CD4-positive, alpha-beta T cell treated with Interleukin-1 beta for 1 hour (primary cell): ENCODE measurements at regions not wholly inside any gene's neighbourhood (a gene's known extent, or its start where the extent isn't known, plus 50 kb on each side); places are given as distances from the start of the nearest gene placed in this dataset.

ENCODE experiments used
- DNase-seq, 2 donors: peaks; one replicate each; pipeline ENCODE4 v3.0.0-alpha.2; 2020 to 2022

DNA sequence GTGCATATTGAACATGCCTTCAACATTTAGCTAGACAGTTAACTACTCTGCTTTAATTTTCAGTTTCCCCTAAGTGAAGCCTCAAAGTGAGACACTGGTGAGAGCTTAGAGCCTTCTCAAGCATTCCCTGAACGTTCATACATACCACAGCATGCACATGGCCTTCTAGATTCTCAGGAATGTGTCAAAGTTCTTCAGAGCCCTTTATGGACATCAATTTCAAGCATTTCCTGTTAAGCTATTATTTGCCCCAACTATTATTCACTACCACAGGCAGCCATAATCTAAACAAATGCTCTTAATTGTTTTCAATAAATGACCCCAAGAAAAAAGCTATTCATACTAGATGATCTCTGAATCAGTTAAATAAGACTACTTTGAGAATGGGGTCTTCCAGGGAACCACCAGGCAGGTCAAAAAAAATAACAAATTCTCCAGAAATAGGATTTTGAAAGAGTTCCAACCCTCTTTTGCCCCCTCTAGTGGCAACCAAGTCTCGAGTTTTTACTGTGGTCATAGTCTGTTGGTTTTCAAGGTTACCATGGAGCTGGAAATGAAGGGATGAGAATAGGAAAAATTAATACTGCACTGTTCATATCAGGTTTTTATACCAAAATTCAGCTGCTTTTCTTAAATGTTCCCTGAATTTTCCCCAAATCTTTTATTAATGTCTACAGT is 235.4 kb downstream of the RAB28 start:
- no peak for DNase-seq

DNA sequence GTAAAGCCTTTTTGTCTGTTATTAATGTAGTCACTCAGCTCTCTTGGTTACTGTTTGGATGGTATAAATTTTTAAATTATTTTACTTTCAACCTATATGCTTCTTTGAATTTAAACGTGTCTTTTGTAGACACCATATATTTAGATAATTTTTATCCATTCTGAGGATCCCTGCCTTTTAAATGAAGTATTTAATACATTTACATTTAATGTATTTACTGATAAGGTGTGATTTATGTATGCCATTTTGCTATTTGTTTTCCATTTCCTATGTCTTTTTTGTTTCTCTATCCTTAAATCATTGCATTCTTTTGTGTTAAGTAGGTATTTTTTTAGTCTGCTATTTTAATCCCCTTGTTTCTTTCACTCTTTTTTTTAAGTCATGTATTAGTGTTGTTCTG is 238.0 kb downstream of the RAB28 start:
- no peak for DNase-seq

DNA sequence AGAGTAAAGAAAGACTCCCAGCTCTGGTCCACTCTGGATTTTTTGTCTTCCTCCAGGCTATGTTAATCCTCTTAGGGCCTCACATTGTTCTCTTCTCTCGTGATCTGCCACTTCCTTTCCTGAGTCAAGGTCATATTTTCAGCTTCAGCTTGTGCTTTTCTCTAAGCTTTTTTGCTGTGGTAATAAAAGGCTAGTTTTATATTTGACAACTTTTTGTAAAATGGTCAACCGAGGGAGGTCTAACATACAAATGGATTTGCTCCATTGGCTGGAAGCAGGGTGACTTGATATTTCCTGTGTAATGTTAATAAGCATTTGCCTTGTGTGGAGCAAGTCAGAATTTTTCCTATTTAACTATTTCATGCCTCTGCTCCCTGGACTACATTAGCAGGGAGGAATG is 239.7 kb downstream of the RAB28 start:
- no peak for DNase-seq

DNA sequence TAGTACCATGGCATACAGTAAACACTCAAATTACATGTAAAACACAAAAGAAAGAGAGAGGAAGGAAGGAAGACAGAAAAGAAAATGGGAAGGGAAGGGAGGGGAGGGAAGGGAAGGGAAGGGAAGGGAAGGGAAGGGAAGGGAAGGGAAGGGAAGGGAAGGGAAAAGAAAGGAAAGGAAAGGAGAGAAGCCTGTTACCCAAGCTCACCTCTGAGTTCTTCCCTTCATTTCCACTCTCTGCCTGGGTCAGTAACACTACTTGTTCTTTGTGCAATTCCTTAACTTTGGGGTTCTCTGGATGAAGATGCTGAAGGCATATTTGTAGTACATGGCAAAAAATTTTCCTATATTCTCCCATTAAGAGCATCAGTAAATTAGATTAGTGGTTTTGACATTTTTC is 241.0 kb downstream of the RAB28 start:
- no peak for DNase-seq

DNA sequence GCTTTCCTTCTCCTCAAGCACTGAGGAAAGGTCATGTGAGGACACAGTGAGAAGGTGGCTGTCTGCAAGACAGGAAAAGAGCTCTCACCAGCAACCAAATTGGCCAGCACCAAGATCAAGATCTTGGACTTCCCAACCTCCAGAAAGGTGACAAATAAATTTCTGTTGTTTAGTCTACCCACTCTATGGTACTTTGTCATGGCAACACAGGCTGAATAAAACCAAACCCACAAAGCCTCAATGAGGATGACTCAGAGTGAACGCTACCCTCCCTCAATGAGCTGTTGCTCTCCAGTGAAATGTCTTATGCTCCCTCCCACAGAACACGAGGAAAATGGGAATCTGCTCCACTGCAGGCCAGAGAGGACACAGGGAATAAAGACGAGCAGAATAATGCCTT is 244.1 kb downstream of the RAB28 start:
- no peak for DNase-seq

DNA sequence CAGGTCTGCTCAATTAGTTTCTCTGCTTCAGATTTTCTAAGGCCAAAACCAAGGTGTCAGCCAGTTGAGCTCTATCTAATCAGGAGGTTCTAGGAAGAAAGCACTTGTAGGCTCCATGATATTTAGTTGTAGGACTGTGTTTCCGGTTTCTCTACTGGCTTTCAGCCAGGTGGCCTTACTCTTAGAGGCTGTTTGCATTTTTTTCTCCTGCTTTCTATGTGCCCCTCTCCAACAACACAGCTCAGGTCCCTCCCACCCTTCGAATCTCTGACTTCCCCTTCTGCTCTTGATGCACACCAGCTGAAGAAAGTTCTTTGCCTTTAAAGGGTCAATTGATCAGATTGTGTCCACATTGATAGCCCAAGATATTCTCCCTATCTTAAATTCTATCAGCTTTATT is 245.2 kb downstream of the RAB28 start:
- DNase-seq = no peak

DNA sequence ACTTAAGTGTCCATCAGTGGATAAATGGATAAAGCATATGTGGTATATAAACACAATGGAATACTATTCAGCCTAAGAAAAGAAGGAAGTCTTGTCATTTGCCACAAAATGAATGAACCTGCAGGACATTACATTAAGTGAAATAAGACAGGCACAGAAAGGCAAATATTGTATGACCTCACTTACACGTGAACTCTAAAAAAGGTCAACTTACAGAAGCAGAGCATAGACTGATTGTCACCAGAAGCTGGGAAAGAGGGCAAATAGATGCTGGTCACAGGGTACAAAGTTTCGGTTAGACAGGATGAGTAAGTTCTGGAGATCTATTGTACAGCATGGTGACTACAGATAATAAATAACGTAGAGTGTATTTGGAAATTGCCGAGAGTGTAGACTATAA is 247.7 kb downstream of the RAB28 start:
- no peak for DNase-seq

DNA sequence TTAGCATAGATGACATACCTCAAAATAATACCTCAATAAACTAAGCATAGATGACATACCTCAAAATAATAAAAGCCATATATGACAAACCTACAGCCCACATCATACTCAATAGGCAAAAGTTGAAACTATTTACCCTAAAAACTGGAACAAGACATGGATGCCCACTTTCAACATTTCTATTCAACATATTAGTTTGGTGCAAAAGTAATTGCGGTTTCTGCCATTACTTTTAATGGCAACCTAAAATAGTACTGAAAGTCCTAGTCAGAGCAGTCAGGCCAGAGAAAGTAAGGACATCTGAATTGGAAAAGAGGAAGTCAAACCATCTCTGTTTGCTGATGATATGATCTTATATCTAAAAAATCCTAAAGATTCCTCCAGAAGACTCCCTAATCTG is 250.4 kb downstream of the RAB28 start:
- no peak for DNase-seq

DNA sequence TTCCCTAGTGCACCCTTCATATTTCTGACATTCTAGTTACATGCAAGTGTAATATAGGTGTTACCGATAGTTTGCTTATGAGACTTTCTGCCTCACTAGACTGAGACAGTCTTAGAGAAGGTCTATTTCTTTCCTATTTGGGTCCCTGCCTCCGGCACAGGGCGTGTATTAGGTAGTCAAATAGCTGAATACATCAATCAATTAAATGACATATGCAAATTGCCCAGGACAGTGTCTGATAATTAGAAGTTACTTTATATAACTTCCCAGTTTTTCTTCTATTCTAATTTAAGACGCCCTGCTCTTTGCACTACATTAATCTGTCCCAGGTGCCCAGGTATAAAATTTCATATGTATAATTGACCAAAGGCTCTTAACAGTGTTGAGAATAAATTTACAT is 264.2 kb downstream of the RAB28 start:
- no peak for DNase-seq

DNA sequence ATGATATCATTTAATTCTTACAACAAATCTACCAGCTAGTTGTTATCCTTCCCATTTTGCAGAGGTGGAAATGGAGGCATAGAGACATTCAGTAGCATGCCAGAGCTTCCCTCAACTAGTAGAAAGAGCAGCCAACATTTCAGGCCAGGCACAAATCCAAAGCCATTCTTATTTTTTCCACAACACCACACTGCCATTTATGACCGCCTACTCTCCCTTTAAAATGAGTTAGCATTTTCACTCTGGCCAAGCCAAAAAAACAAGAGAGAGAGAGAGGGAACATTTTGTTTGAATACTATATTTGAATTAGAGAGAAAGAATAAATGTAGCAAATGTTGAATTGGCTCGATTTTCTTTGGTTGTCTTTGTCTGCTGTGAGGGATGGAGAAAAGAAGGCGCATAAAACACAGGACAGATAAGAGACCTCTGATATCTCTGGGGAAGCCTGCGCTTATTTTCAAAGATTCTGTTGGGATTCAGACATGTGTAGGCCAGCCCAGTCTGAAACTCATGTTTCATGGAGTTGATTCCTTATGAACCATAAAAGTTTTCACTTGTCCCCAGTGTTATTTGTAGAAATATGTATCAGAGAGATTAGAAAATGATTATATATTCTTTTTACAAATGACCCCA is 265.7 kb downstream of the RAB28 start:
- DNase-seq = no peak

DNA sequence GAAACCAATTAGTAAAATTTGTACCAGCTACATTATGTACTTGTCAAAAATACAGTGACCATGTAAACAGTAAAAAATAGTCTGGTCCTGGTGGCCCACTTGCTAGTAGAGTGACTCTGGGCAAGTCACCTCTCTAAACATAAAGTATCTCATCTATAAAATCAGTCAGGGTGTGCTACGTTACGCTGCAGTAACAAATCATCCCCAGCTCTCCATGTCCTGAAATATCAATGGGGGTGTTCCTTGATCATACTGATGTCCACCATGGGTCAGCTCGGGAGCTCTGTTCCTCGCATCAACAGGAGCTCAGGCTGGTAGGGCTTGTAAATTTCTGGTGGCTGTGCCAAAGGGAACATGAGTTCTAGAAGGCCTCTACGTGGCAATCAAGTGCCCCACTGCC is 268.6 kb downstream of the RAB28 start:
- no peak for DNase-seq

DNA sequence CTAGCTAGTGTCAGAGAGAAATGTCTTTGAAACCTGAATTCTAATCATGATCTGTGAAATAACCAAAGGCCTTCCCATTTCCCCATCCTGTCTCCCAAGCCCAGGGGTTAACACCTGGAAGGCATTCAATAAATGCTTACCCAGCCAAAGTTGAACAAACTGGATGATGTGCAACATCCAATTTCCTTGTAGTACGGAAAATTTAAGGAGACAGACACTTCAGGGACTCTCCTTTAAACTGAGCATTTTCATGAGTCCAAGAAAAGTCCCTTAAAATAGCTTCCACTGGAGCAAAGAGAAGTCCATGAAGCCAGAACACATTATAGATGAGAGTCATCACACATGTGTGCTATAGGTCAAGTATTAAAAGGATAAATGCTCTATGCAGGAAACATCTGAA is 271.2 kb downstream of the RAB28 start:
- no peak for DNase-seq

DNA sequence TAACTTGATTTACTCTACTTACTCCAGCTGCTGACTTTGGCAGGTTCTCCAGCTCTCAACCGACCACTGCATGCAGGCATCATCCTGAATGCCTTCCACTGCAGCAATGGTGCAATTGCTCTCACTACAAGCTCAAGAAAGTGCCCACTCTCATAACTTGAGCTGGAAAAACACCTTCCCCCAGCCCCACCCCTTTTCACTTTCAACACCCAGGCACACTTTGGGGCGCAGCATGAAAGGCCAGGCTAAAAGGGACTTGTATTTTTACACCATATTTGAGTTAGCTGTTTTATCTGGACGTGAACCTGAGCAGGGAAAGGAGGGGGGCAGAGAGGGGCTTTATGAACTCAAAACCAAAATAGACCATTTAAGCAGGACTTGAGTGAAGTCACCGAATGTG is 274.5 kb downstream of the RAB28 start:
- no peak for DNase-seq

DNA sequence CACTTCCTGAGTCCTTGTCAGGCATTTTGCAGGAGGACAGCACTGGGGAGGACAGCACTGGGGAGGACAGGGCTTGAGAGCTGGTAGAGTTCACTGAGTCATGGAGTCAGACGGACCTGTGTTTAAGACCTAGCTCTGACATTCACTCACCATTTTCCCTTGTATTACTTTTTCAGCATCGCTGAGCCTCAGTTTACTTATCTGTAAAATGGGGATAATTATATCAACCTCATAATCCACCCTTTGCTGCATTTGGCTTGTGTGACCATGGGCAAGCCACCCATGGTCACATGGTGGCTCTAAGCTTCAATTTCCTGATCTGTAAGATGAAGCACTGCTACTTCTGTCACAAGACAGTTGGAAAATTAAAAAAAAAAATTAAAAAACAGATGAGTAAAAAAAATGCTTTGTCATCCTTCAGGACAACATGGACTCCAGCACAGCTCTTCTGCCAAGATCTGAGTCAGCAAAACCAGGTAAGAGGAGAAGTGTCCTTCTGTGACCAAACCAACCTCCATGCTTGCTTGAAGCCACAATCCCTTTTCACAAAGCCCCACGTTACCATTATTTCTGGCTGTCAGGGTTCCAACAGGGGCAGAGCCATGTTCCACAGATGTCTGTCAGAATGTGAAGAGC is 275.5 kb downstream of the RAB28 start:
- no peak for DNase-seq

DNA sequence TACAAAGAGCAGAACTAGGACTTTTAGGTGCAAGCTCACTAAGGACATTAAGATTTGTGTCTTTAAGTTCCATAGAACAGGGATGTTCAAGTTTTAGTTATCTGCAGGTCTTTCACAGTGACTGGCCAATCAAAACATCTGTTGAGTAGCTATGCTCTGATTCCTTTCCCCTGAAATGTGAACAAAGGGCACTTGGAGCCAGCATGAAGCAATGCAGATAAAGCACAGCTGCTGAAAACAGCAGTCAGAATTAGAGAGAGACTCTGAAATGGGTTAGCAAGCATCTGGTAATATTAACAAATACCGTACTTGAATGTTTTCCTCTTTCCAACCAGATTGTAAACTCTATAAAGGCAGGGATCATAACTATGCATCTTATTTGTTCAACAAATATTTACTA is 276.9 kb downstream of the RAB28 start:
- DNase-seq = no peak

DNA sequence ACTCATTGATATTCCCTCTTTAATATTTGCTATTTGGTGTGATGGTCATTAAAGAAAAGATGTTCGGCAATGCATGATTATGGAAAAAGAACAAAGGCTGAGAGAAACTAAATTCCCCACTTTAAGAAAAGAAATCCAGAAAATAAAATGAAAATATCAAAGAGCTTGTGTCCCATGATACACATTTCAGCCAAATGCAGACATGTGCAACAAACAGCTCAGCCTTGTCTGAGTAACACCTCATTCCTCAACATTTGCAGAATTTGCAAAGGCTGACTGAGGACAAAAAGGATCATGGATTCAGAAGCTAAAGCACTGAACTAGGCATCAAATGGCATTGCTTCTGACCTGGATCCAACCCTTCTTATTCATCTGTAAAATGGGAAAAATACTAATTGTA is 281.0 kb downstream of the RAB28 start:
- no peak for DNase-seq

DNA sequence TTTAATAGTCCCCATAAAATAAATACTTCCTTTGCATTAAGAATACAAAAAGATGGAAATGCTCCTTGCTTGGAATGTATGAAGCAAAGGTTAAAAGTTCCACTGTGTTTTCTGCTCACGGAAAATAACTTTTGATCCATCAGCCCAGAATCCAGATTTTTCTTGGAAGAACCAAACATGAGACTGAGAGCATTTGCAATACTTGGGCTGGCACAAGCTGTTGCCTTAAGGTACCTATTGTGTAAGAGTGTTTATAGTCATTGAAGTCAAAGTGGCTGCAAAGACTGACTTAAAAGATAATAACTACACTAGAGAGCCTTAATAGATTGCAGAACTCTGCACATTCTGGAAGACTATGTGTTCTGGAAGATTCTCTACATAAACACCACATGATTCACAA is 281.4 kb downstream of the RAB28 start:
- DNase-seq = no peak

DNA sequence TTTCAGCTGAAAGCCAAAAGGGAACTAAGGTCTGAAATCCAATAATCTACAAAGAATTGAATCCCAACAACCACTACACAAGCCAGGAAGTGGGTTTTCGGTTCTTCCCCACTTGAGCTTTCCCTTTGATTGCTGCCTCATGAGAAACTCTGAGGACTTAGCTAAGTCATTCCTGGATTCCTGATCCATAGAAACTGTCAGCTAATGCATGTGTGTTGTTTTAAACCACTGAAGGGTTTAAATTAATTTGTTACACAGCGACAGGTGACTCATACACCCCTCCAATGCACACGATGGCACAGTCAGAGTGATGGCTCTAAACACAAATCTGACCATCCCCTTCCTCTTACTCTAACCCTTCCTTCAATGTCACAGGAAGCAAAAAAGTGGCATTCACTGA is 282.9 kb downstream of the RAB28 start:
- DNase-seq = no peak

DNA sequence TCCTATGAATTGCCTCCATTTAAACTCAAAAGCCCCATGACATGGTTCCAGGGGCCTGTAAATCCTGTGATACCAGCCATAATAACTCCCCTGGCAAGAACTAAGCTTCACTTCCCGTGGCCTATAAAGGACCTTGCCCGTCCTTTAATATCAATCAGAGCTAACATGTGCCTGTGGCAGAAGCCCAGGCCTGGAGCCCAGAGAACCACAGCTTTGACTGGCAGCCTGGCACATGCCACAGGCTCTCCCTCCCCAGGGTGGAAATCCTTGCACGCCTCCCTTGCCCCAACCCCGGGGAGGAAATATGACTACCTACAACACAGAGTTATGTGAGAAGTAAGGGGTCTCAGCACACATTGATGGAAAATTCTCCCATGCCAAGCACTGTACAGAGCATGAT is 287.4 kb downstream of the RAB28 start:
- DNase-seq = no peak

DNA sequence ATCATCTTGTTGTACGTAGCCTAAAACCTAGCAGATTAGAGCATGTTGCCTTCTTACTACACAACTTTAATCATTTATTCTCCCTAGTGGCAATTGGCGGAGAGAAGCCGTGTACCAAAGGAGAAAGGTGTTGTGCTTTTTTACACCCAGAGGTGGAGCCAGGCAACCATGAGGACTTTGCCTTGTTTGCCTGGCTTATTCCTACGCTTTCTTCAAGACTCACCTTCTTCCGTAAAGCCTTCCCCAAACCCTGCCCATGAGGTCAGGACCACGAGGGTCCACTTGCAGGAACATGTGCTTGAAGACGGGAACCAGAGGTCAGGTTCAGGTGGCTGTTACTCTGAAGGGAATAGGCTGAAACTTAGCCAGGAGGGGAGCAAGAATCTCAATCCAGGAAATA is 290.5 kb downstream of the RAB28 start:
- DNase-seq = no peak

DNA sequence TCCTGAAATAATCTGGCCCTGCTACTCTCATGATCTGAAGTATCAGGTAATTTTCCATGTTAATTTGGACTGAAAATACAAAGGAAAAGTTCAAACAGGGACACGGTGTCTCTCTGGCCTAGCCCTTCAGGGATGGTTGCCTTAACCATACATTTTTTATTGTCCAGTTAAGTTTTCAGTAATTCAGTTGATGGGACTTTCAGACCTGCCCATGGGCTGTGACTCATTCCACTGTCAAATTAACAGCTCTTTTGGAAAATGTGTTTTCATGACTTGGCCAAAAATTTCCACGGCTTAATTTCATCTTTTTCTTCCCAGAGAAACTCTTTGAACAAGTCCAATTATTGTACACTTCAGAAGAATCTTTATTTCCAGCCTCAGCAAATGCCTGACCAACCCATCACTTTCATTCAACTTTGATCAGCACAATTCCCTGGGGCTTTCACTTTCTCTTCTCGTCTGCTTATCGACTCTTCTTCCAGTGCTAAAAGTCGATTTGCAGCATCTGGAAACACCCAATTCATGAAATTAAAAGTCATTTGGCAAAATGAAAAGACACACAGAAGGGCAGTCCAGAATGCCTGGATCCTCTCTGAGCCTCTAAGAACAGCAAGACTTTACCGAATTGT is 293.9 kb downstream of the RAB28 start:
- DNase-seq = no peak

DNA sequence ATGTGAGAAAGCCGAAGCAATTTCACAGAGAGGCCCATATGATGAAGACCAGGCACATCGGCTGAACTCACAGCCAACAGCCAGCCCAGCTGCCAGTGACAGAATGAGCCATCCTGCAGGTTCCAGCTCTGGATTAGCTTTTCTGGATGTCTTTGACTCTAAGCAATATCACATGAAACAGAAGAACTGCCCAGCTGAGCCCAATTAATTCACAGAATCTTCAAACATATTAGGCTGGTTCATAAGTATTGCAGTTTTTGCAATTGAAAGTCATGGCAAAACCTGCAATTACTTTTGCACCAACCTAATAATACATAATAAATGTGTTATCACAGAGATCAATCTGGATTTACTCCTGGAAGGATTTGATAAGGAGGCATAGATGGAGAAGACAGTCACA is 299.9 kb downstream of the RAB28 start:
- no peak for DNase-seq

DNA sequence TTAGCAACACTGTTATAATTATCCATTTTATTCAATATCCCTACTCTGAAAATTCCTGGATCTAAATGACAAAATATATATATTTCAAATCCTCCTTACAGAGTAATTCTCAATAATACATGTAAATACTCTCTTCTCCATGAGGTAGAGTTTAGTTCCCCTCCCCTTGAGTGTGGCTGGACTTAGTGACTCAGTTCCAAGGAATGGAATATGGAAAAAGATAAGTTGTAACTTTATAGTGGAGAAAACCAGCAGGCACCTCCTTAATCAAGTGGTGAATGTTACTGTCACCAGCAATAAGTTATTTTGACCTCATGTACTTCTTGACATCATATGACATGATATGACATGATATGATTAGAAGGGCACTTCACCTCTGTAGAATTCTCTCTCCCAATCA is 302.0 kb downstream of the RAB28 start:
- no peak for DNase-seq

DNA sequence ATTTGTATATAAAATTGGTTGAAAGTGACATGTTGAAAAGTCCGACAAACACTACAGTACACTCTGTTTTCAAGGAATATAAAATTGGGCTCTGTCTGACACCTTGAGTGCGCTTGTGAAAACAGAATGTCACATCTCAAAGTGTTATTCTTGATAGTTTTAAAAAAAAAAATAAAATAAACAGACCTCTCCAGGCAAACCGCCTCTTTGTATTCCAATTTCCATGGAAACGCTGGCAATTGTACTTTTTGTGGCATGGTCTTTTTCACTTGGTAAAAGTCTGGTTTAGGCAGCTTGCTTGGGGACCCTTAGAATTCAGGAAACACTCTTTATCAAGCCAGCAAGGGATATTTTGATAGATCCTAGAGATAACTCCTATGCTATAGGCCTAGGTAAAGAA is 302.5 kb downstream of the RAB28 start:
- DNase-seq = no peak
